ENCODE measurements at regions not wholly inside any gene's neighbourhood (a gene's known extent, or its start where the extent isn't known, plus 50 kb on each side); places are given as distances from the start of the nearest gene placed in this dataset.
"Not testable (repeated sequence)": the region's sequence is repeated elsewhere in the genome, so short reads cannot be mapped to it uniquely, and the experiment has no call there.

DNA sequence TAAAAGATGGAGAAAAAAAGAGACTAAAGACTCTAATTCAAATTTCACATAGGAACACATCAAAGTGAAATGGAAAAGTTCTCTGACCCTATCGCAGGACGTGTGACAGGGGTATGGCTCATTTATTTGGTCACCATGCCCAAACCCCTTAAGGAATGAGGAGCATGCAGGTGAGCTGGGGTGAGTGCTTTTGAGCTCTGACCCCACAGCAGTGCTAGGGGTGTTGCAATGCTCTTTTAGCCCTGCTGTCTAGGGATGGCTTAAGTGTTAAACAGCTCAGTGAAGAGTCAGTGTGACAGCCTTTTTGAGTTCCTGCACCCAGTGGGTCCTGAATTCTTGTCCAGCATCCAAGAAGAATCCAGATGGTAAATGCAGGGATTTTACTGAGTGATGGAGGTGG, 143.0 kb upstream of the ANKRD55 start:
- no peak overlapping the region for H3K27ac Mint-ChIP-seq (ENCODE audit: low read depth, unreplicated experiment)
- CTCF ChIA-PET: no interaction called here
- intact Hi-C loops (cut with micrococcal nuclease): no loop called here
- BruUV-seq (replicated peaks): no TSS peak
- TF ChIP-seq CTCF (IDR thresholded peaks at IDR 0.05; ENCODE audit: unreplicated experiment): no peak
- POLR2A ChIA-PET: no interaction called here
- H3K4me3 Mint-ChIP-seq (ENCODE audit: unreplicated experiment): no peak overlapping the region
- no peaks in the 10 kb centered on the region for H3K9me3 Mint-ChIP-seq (ENCODE audit: unreplicated experiment)
- no peaks in the 10 kb centered on the region for H3K27me3 Mint-ChIP-seq (ENCODE audit: insufficient read depth, unreplicated experiment)
- no peaks in the 10 kb centered on the region for H3K36me3 Mint-ChIP-seq (ENCODE audit: insufficient read depth, unreplicated experiment)
- H3K4me1 Mint-ChIP-seq (ENCODE audit: insufficient read depth, unreplicated experiment): no peaks in the 10 kb centered on the region
- DNase-seq (ENCODE audit: unreplicated experiment): no peak

GRCh38 chr5:56375011-56375410, 141.9 kb upstream of the ANKRD55 start:
- no peak for TF ChIP-seq CTCF (IDR thresholded peaks at IDR 0.05; ENCODE audit: unreplicated experiment)
- Mint-ChIP-seq H3K27me3 (ENCODE audit: insufficient read depth, unreplicated experiment) (no peaks in the 10 kb centered on the region), H3K9me3 (ENCODE audit: unreplicated experiment) (no peaks in the 10 kb centered on the region), H3K4me1 (ENCODE audit: insufficient read depth, unreplicated experiment) (no peaks in the 10 kb centered on the region), H3K36me3 (ENCODE audit: insufficient read depth, unreplicated experiment) (no peaks in the 10 kb centered on the region), H3K27ac (ENCODE audit: low read depth, unreplicated experiment) (no peak overlapping the region), H3K4me3 (ENCODE audit: unreplicated experiment) (no peak overlapping the region)
- POLR2A ChIA-PET: no interaction called here
- BruUV-seq (replicated peaks): no TSS peak
- CTCF ChIA-PET: no interaction called here
- DNase-seq (ENCODE audit: unreplicated experiment): no peak
- intact Hi-C loops (cut with micrococcal nuclease): no loop called here

DNA sequence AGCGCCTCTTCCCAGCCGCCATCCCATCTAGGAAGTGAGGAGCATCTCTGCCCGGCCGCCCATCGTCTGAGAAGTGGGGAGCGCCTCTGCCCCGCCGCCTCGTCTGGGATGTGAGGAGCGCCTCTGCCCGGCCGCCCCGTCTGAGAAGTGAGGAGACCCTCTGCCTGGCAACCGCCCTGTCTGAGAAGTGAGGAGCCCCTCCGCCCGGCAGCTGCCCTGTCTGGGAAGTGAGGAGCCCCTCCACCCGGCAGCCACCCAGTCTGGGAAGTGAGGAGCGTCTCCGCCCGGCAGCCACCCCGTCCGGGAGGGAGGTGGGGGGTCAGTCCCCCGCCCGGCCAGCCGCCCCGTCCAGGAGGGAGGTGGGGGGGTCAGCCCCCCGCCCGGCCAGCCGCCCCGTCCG, 139.4 kb upstream of the ANKRD55 start:
- H3K27me3 Mint-ChIP-seq (ENCODE audit: insufficient read depth, unreplicated experiment); CTCF ChIA-PET; H3K9me3 Mint-ChIP-seq (ENCODE audit: unreplicated experiment); H3K27ac Mint-ChIP-seq (ENCODE audit: low read depth, unreplicated experiment); intact Hi-C loops (cut with micrococcal nuclease); H3K4me1 Mint-ChIP-seq (ENCODE audit: insufficient read depth, unreplicated experiment); H3K4me3 Mint-ChIP-seq (ENCODE audit: unreplicated experiment); H3K36me3 Mint-ChIP-seq (ENCODE audit: insufficient read depth, unreplicated experiment); DNase-seq (ENCODE audit: unreplicated experiment); BruUV-seq (replicated peaks); POLR2A ChIA-PET: not testable (repeated sequence)

DNA sequence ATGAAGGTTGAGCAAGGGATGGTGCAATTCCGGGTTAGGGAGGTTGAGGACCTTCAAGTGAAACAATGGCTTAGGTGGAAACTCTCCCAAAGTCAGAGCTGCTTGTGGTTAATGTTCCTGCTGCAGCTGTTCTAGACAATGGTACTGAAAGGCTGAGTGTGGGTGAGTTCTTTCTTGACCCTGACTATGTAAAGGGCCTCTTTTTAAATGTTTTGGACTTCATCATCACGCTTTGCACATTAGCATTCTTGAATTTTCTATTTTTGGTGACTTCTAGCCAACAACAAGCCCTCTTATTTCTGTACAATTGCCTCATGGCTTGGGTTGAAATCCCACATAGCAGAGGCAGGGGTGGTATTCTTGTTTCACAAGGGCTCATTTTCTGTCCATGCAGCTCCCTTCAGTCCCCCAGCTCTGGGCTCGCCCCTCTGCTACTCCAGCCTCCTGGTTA, 136.3 kb upstream of the ANKRD55 start:
- no peak overlapping the region for H3K4me3 Mint-ChIP-seq (ENCODE audit: unreplicated experiment)
- BruUV-seq (replicated peaks): no TSS peak
- POLR2A ChIA-PET: no interaction called here
- CTCF ChIA-PET: no interaction called here
- peaks cover under 1% of the 10 kb centered on the region for H3K9me3 Mint-ChIP-seq (ENCODE audit: unreplicated experiment)
- no peak for DNase-seq (ENCODE audit: unreplicated experiment)
- no peak overlapping the region for H3K27ac Mint-ChIP-seq (ENCODE audit: low read depth, unreplicated experiment)
- no peaks in the 10 kb centered on the region for H3K4me1 Mint-ChIP-seq (ENCODE audit: insufficient read depth, unreplicated experiment)
- peaks cover 6% of the 10 kb centered on the region for H3K36me3 Mint-ChIP-seq (ENCODE audit: insufficient read depth, unreplicated experiment)
- H3K27me3 Mint-ChIP-seq (ENCODE audit: insufficient read depth, unreplicated experiment): no peaks in the 10 kb centered on the region
- no peak for TF ChIP-seq CTCF (IDR thresholded peaks at IDR 0.05; ENCODE audit: unreplicated experiment)
- intact Hi-C loops (cut with micrococcal nuclease): no loop called here

DNA sequence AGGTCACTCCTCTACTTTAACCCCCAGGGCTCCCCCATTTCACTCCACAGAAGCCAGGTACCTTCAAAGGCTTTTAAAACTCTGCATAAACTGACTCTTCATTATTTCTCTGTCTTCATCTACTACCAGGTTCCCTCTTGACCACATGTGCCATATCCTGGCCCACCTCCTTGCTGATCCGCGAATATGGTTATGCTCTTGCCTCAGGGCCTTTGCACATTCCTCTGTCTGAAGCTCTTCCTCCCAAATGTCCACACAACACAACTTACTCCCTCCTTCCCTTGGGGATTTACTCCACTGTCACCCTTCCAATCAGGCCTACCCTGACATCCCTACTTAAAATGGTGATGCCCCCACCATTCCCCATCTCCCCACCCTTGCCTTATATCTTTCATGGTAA, 134.6 kb upstream of the ANKRD55 start:
- Mint-ChIP-seq H3K36me3 (ENCODE audit: insufficient read depth, unreplicated experiment) (peaks cover 6% of the 10 kb centered on the region), H3K27me3 (ENCODE audit: insufficient read depth, unreplicated experiment) (no peaks in the 10 kb centered on the region), H3K9me3 (ENCODE audit: unreplicated experiment) (peaks cover 7% of the 10 kb centered on the region), H3K27ac (ENCODE audit: low read depth, unreplicated experiment) (no peak overlapping the region), H3K4me1 (ENCODE audit: insufficient read depth, unreplicated experiment) (no peaks in the 10 kb centered on the region), H3K4me3 (ENCODE audit: unreplicated experiment) (no peak overlapping the region)
- TF ChIP-seq CTCF (IDR thresholded peaks at IDR 0.05; ENCODE audit: unreplicated experiment): no peak
- intact Hi-C loops (cut with micrococcal nuclease): no loop called here
- no peak for DNase-seq (ENCODE audit: unreplicated experiment)
- ChIA-PET POLR2A (no interaction called here), CTCF (no interaction called here)
- no TSS peak for BruUV-seq (replicated peaks)

Measured in MCF 10A (cell line).